HG03139 (cell line): ENCODE measurements at regions not wholly inside any gene's neighbourhood (a gene's known extent, or its start where the extent isn't known, plus 50 kb on each side); places are given as distances from the start of the nearest gene placed in this dataset.
"Not testable (repeated sequence)": the region's sequence is repeated elsewhere in the genome, so short reads cannot be mapped to it uniquely, and the experiment has no call there.

Experiments
- ATAC-seq: cut with Tn5 transposase; IDR thresholded peaks from one replicate; pipeline ENCODE4 v1.9.1; 2021; ENCODE audit not compliant: unreplicated experiment

- ATAC-seq, result no peak
These were observed 136.7 kb downstream of the MID1IP1 start for GRCh38 chrX:38937926-38938325.

GRCh38 chrX:38939067-38939466, 137.8 kb downstream of the MID1IP1 start:
- no peak for ATAC-seq

GRCh38 chrX:38940547-38940946, 139.3 kb downstream of the MID1IP1 start:
- ATAC-seq, result no peak

GRCh38 chrX:38941675-38942074, 140.4 kb downstream of the MID1IP1 start:
- ATAC-seq, result no peak

DNA sequence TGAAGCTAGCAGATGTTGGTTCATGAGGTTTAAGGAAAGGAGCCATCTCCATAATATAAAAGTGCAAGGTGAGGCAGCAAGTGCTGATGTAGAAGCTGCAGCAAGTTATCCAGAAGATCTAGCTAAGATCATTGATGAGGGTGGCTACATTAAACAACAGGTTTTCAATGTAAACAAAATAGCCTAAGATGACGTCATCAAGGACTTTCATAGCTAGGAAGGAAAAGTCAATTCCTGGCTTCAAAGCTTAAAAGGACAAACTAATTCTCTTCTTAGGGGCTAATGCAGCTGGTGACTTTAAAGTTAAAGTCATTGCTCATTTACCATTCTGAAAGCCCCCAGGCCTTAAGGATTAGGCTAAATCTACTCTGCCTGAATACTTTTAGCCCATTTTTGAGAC, 141.9 kb downstream of the MID1IP1 start:
- no peak for ATAC-seq

GRCh38 chrX:38948046-38948445, 146.8 kb downstream of the MID1IP1 start:
- no peak for ATAC-seq

- no peak for ATAC-seq
These were observed 153.3 kb downstream of the MID1IP1 start for GRCh38 chrX:38954520-38954919.

- ATAC-seq, result no peak
These were observed 158.5 kb downstream of the MID1IP1 start for GRCh38 chrX:38959736-38960135.

GRCh38 chrX:38960137-38960536, 158.9 kb downstream of the MID1IP1 start:
- ATAC-seq, result no peak

DNA sequence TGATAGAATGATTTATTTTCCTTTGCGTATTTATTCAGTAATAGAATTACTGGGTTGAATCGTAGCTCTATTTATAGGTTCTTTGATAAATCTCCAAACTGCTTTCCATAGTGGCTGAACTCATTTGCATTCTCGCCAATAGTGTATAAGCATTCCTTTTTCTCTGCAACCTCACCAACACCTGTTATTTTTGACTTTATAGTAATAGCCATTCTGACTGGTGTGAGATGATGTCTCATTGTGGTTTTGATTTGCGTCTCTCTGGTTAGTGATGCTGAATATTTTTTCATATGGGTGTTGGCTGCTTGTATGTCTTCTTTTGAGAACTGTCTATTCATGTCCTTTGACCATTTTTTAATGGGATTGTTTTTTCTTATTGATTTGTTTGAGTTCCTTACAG, 160.7 kb downstream of the MID1IP1 start:
- ATAC-seq, result no peak

DNA sequence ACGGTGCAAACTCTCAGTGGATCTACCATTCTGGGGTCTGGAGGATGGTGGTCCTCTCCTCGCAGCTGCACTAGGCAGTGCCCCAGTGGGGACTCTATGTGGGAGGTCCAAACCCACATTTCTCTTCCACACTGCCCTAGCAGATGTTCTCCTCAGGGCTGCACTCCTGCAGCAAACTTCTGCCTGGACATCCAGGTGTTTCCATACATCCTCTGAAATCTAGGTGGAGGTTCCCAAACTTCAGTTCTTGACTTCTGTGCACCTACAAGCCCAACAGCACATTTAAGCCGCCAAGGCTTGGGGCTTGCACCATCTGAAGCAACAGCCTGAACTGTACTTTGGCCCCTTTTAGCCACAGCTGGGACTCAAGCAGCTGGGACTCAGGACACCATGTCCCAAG, 162.0 kb downstream of the MID1IP1 start:
- ATAC-seq, result not testable (repeated sequence)

- ATAC-seq, result no peak
These were observed 164.6 kb downstream of the MID1IP1 start for GRCh38 chrX:38965888-38966287.

DNA sequence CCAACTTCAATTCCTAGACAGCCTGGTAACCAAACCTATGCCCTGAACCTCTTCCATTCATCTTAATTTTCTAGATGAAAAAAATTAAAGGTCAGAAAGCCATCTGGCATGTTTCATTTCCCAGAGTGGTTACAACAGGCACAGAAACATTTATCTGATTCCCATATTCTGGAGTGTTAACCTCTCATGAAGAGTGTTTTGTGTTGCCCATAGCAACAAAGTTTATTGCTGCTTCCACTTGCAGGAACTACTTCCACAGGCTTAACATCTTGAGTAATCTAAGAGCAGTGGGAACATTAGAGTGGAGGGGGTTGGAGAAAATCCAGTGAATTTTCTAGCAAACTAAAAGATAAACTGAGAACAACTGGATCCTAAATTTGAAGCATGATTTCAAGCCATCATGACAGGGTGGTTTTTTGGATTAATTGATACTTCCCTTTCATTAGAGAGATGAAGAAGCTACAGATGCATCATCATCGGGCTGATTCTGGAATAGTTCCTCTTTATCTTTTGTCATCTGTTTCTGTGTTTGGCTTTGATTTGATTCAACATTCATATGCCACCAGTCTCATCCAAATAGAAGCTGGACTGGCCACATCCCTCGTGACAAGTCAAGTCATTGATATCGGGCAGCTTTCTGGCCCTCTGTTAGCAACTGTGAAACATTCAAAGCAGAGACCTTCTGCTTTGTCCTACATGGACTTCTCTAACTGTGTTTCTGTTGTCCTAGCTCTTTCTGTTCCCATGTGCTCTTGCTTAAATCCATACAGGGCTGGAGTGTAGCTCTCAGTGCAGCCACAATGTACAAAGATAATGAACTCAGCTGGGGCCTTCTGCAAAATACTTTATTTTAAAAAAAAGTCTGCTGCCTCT, 167.3 kb downstream of the MID1IP1 start:
- no peak for ATAC-seq

DNA sequence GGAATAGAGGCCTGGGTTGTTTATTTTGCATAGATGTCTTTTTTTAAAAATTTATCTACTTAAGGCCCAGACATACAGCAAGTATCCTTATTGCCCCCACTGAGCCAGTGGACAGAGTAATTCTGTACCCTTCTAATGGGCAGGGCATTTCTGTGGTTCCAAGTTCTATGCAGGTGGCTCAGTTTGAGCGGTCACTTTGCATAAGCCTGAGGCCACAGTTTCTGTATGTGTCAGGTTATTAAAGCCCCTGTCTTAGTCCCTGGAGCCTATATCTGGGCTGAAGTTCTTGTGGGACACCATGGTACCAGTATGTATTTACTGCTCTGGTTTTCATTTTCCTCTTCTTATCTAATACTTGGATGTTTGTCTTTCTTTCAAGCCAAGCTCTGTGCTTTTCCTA, 168.8 kb downstream of the MID1IP1 start:
- ATAC-seq, result no peak

GRCh38 chrX:38970845-38971244, 169.6 kb downstream of the MID1IP1 start:
- no peak for ATAC-seq

GRCh38 chrX:38973322-38973721, 172.1 kb downstream of the MID1IP1 start:
- ATAC-seq, result no peak

- no peak for ATAC-seq
These were observed 173.3 kb downstream of the MID1IP1 start for GRCh38 chrX:38974542-38974941.

DNA sequence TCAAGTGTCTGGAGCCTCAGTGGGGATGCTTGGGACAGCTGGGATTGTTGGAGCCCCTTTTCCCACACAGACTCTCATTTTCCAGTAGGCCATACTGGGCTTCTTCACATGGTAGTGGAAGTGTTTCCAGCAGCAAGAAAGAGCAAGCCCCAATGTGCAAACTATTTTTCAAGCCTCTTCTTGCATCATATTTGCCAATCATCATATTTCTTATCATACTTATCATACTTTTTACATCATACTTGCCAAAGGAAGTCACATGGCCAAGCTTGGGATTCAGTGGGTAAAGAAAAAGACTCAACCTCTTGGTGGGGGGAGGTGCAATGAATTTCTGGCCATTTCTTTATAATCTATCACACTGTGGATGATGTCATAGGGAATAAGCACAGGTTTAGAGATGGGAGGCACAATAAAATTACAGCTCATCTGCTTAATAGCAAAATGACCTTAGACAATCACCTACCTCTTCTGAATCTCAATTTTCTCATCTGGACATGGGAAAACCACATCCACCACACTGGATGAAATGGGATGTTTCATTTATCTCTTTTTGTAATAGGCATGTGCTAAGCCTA, 174.2 kb downstream of the MID1IP1 start:
- no peak for ATAC-seq

DNA sequence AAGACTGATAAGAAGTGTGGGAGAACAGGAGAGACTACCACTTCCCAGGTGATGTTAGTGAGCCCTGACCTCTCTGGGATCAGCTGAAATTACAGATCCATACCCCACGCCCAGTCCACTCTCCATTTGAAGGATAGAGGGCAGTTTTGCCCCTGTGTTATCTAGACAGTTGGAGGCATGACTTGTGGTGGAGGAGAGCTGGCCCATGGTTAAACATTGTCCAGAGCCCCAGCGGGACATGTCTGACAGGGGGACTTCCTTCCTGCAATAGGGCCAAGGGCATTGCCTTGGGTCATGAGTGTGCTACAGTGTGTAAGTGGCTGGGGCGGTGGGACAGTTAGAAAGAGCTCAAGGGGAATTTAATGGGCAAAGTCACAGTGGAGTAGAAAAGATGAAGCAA, 181.1 kb downstream of the MID1IP1 start:
- ATAC-seq, result no peak

- no peak for ATAC-seq
These were observed 181.6 kb downstream of the MID1IP1 start for GRCh38 chrX:38982843-38983242.

DNA sequence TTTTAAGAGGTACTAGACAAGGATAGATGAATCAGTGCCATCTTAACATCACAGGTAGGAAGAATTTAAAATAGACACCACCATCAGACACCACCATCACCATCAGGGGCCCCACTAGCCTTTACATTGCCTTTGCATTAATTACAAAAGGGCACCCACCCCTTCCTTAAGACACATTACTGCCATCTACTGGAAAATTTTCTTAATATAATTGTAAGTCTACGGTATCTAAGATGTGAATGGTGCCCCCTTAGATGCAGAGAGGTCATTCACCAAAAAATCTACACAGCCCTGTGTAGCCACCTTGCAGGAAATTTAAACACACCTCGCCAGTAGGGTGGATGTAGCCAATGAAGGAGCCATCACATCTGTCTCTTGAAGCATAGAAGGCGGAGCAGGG, 184.1 kb downstream of the MID1IP1 start:
- ATAC-seq, result no peak

DNA sequence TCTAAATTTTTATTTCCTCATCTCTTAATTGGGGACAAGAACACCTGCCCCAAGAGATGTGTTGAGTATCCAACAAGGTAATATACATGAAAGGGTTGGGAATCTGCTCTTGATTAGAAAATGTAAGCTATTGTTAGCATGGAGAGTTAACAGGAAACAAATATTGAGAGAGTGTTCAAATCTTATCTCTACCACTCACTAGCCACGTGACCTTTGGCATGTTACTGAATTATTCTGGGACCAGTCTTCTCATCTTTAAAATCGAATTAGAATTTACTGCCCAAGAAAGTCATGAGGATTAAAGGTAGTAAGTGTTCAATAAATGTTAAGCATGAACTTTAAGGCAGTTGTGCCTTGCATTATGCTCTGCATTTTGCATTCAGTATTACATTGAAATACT, 184.7 kb downstream of the MID1IP1 start:
- ATAC-seq, result no peak

GRCh38 chrX:38986586-38986985, 185.3 kb downstream of the MID1IP1 start:
- no peak for ATAC-seq
